Adrenal gland (tissue), 9 donors: ENCODE measurements at regions not wholly inside any gene's neighbourhood (a gene's known extent, or its start where the extent isn't known, plus 50 kb on each side); places are given as distances from the start of the nearest gene placed in this dataset.

Source experiments
- DNase-seq, 7 donors: peaks; one replicate each; pipeline ENCODE4 v3.0.0-alpha.2; 2019 to 2020
- H3K27ac ChIP-seq, 5 donors: fragments of 200-600 bp; sonication (generic) in 4 of 5; 1 replicate in 3 of 5; 2 replicates in 2 of 5; pipeline versions ENCODE4 v1.5.1 to v1.8.0; 2016 to 2020; ENCODE audit warnings: mild to moderate bottlenecking in 1 of 5
- H3K27me3 ChIP-seq: fragments of 200-600 bp; 2 replicates; pipeline ENCODE4 v1.8.0; 2021
- H3K36me3 ChIP-seq, 2 donors: fragments of 200-600 bp; replicated peaks in 1 of 2; 1 replicate in 1 of 2; 2 replicates in 1 of 2; pipeline versions ENCODE4 v1.5.1 to v1.8.0; 2018 to 2022
- H3K4me1 ChIP-seq, 2 donors: fragments of 200-600 bp; replicated peaks in 1 of 2; 1 replicate in 1 of 2; 2 replicates in 1 of 2; pipeline versions ENCODE4 v1.5.1 to v1.8.0; 2018 to 2021
- H3K4me3 ChIP-seq, 4 donors: fragments of 200-600 bp; sonication (generic) in 3 of 4; one replicate each; pipeline ENCODE4 v1.5.1; 2016 to 2018
- H3K9me3 ChIP-seq, 3 donors: fragments of 200-600 bp; sonication (generic) in 1 of 3; replicated peaks in 1 of 3; 1 replicate in 2 of 3; 2 replicates in 1 of 3; pipeline versions ENCODE4 v1.5.1 to v1.8.0; 2016 to 2021
- CTCF ChIP-seq, 6 experiments: fragments of 450-650 bp in 4 of 6; fragments of 200-600 bp in 2 of 6; sonication (generic) in 1 of 6; IDR thresholded peaks; 1 replicate in 5 of 6; 2 replicates in 1 of 6; pipeline versions ENCODE4 v1.5.1 to v1.8.0; 2016 to 2021; ENCODE audit warnings: antibody characterized with exemption in 6 of 6, mild to moderate bottlenecking in 2 of 6, moderate library complexity in 1 of 6
- POLR2A ChIP-seq, 2 donors: fragments of 450-650 bp; IDR thresholded peaks; one replicate each; pipeline ENCODE4 v1.6.1; 2017; ENCODE audit warnings: antibody characterized with exemption in 2 of 2, mild to moderate bottlenecking in 2 of 2, moderate library complexity in 1 of 2
- WGBS, 4 donors: extraction: QIAGEN DNeasy Blood & Tissue Kit in 2 of 4; methylation state at CpG; one replicate each; pipeline versions ENCODE4 v1.1.5 to v1.1.7; 2013 to 2017; 5-methylcytosine and 5-hydroxymethylcytosine counted together
- intact Hi-C, 2 donors: fragments of 100-400 bp; cut with DNase I; formaldehyde crosslinking; loops; one replicate each; pipeline versions ENCODE4 v1.14.1 to v1.15.0; 2022 to 2023
- donor health status: healthy with polysubstance abuse.
- donor health status: Bipolar disorder and iron deficiency.
- donor health status: DM: yes; HTN: yes; CAD: no.
- donor health status: DM: no; HTN: no; CAD: no.
- donor health status: DM: no; HTN: no; CAD: no.

- intact Hi-C loops: no loop called here
- H3K9me3 ChIP-seq: no peaks in the 10 kb centered on the region
- H3K27ac ChIP-seq: no peak overlapping the region
- H3K36me3 ChIP-seq: no peaks in the 10 kb centered on the region
- no peak for TF ChIP-seq CTCF (IDR thresholded peaks at IDR 0.05)
- TF ChIP-seq POLR2A (IDR thresholded peaks at IDR 0.05): no peak
- H3K4me1 ChIP-seq: no peaks in the 10 kb centered on the region
- no peak for DNase-seq
- no peak overlapping the region for H3K4me3 ChIP-seq
- no peaks in the 10 kb centered on the region for H3K27me3 ChIP-seq
- WGBS, 4 donors: 90 to 98% (median 92%) methylated on average over 1 of the region's 1 CpG
Observed at GRCh38 chr6:56833873-56834272, 121.0 kb upstream of the BEND6 start.

GRCh38 chr6:56833127-56833791 lies 121.6 kb upstream of the BEND6 start:
- Histone ChIP-seq H3K27ac (no peak overlapping the region), H3K27me3 (no peaks in the 10 kb centered on the region), H3K9me3 (no peaks in the 10 kb centered on the region), H3K4me3 (no peak overlapping the region), H3K4me1 (no peaks in the 10 kb centered on the region), H3K36me3 (no peaks in the 10 kb centered on the region)
- DNase-seq: no peak
- intact Hi-C loops: no loop called here
- TF ChIP-seq POLR2A (IDR thresholded peaks at IDR 0.05) (no peak), CTCF (IDR thresholded peaks at IDR 0.05) (no peak)
- 74 to 86% (median 81%) methylated on average over 3 of the region's 3 CpGs for WGBS, 4 donors

- Histone ChIP-seq H3K27me3 (no peaks in the 10 kb centered on the region), H3K4me3 (no peak overlapping the region), H3K4me1 (no peaks in the 10 kb centered on the region), H3K27ac (no peak overlapping the region), H3K36me3 (no peaks in the 10 kb centered on the region), H3K9me3 (no peaks in the 10 kb centered on the region)
- DNase-seq: no peak
- TF ChIP-seq POLR2A (IDR thresholded peaks at IDR 0.05) (no peak), CTCF (IDR thresholded peaks at IDR 0.05) (no peak)
- intact Hi-C loops: no loop called here
- 90 to 94% (median 90%) methylated on average over 3 of the region's 3 CpGs for WGBS, 4 donors
Observed at GRCh38 chr6:56832225-56832624, 122.7 kb upstream of the BEND6 start.

- Histone ChIP-seq H3K36me3 (no peaks in the 10 kb centered on the region), H3K27me3 (no peaks in the 10 kb centered on the region), H3K27ac (no peak overlapping the region), H3K4me1 (no peaks in the 10 kb centered on the region), H3K4me3 (no peak overlapping the region), H3K9me3 (no peaks in the 10 kb centered on the region)
- no peak for DNase-seq
- TF ChIP-seq CTCF (IDR thresholded peaks at IDR 0.05) (no peak), POLR2A (IDR thresholded peaks at IDR 0.05) (no peak)
- 80 to 86% (median 80%) methylated on average over 2 of the region's 2 CpGs for WGBS, 4 donors
- intact Hi-C loops: no loop called here
Observed at GRCh38 chr6:56831334-56831733, 123.6 kb upstream of the BEND6 start.
